Gastroesophageal sphincter (tissue), 3 donors: ENCODE measurements at regions not wholly inside any gene's neighbourhood (a gene's known extent, or its start where the extent isn't known, plus 50 kb on each side); places are given as distances from the start of the nearest gene placed in this dataset.

Experiments
- EP300 ChIP-seq: sonication (generic); formaldehyde crosslinking; IDR thresholded peaks from one replicate; pipeline ENCODE4 v1.6.1; 2017; ENCODE audit warnings: antibody characterized with exemption, mild to moderate bottlenecking
- POLR2A ChIP-seq, 2 donors: fragments of 450-650 bp; IDR thresholded peaks; one replicate each; pipeline ENCODE4 v1.6.1; 2017; ENCODE audit warnings: antibody characterized with exemption in 2 of 2, mild to moderate bottlenecking in 2 of 2, moderate library complexity in 1 of 2
- POLR2AphosphoS5 ChIP-seq: sonication (generic); formaldehyde crosslinking; IDR thresholded peaks from one replicate; pipeline ENCODE4 v1.6.1; 2017; ENCODE audit warnings: antibody characterized with exemption
- TF ChIP-seq, protein P1 (sequence below), 4 experiments: fragments of 200-600 bp in 2 of 4; fragments of 450-650 bp in 2 of 4; sonication (generic) in 1 of 4; IDR thresholded peaks; one replicate each; pipeline ENCODE4 v1.5.1; 2017 to 2019; ENCODE audit warnings: antibody characterized with exemption in 4 of 4, mild to moderate bottlenecking in 2 of 4, moderate library complexity in 2 of 4

DNA sequence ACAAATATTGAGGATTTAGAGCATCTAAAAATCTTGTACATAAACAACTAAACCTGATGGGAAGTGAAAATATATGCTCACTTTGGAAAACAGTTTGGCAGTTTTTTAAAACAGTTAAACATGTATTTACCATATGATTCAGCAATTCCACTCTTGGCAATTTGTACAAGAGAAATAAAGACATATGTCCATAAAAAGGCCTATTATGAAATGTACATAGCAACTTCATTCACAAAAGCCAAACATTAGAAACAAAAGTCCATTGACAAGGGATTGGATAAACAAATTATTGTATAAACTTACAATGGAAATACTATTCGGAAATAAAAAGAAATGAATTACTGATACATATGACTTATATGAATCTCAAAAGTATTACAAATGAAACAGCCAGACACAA lies 196.2 kb upstream of the SLC24A2 start:
- TF ChIP-seq, protein P1, sequence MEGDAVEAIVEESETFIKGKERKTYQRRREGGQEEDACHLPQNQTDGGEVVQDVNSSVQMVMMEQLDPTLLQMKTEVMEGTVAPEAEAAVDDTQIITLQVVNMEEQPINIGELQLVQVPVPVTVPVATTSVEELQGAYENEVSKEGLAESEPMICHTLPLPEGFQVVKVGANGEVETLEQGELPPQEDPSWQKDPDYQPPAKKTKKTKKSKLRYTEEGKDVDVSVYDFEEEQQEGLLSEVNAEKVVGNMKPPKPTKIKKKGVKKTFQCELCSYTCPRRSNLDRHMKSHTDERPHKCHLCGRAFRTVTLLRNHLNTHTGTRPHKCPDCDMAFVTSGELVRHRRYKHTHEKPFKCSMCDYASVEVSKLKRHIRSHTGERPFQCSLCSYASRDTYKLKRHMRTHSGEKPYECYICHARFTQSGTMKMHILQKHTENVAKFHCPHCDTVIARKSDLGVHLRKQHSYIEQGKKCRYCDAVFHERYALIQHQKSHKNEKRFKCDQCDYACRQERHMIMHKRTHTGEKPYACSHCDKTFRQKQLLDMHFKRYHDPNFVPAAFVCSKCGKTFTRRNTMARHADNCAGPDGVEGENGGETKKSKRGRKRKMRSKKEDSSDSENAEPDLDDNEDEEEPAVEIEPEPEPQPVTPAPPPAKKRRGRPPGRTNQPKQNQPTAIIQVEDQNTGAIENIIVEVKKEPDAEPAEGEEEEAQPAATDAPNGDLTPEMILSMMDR (IDR thresholded peaks at IDR 0.05): no peak
- no peak for TF ChIP-seq POLR2A (IDR thresholded peaks at IDR 0.05)
- no peak for TF ChIP-seq POLR2AphosphoS5
- TF ChIP-seq EP300: no peak
